SK-N-SH (cell line): ENCODE measurements at regions not wholly inside any gene's neighbourhood (a gene's known extent, or its start where the extent isn't known, plus 50 kb on each side); places are given as distances from the start of the nearest gene placed in this dataset.

ENCODE experiments used
- CTCF ChIP-seq: fragments of 200-600 bp; sonication (generic); IDR thresholded peaks from 2 replicates; pipeline ENCODE4 v1.6.1; 2017; ENCODE audit warnings: antibody characterized with exemption, mild to moderate bottlenecking, moderate library complexity
- POLR2AphosphoS5 ChIP-seq: IDR thresholded peaks from 2 replicates; pipeline ENCODE4 v1.6.1; 2012; ENCODE audit warnings: low read depth, low read length
- RAD21 ChIP-seq: IDR thresholded peaks from 2 replicates; pipeline ENCODE4 v1.6.1; 2012; ENCODE audit warnings: mild to moderate bottlenecking, low read length
- RXRA ChIP-seq: IDR thresholded peaks from 2 replicates; pipeline ENCODE4 v1.4.0; 2012; ENCODE audit warnings: low read depth, mild to moderate bottlenecking, borderline replicate concordance
- TF ChIP-seq, protein P1 (sequence below): IDR thresholded peaks from 2 replicates; pipeline ENCODE4 v1.4.0; 2012; ENCODE audit warnings: low read depth, borderline replicate concordance

GRCh38 chr2:150693556-150693955 lies 206.1 kb upstream of the RND3 start:
- TF ChIP-seq CTCF = no peak
- TF ChIP-seq RAD21 = no peak
- TF ChIP-seq, protein P1, sequence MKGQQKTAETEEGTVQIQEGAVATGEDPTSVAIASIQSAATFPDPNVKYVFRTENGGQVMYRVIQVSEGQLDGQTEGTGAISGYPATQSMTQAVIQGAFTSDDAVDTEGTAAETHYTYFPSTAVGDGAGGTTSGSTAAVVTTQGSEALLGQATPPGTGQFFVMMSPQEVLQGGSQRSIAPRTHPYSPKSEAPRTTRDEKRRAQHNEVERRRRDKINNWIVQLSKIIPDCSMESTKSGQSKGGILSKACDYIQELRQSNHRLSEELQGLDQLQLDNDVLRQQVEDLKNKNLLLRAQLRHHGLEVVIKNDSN = no peak
- no peak for TF ChIP-seq RXRA
- no peak for TF ChIP-seq POLR2AphosphoS5
